ENCODE measurements at regions not wholly inside any gene's neighbourhood (a gene's known extent, or its start where the extent isn't known, plus 50 kb on each side); places are given as distances from the start of the nearest gene placed in this dataset.

DNA sequence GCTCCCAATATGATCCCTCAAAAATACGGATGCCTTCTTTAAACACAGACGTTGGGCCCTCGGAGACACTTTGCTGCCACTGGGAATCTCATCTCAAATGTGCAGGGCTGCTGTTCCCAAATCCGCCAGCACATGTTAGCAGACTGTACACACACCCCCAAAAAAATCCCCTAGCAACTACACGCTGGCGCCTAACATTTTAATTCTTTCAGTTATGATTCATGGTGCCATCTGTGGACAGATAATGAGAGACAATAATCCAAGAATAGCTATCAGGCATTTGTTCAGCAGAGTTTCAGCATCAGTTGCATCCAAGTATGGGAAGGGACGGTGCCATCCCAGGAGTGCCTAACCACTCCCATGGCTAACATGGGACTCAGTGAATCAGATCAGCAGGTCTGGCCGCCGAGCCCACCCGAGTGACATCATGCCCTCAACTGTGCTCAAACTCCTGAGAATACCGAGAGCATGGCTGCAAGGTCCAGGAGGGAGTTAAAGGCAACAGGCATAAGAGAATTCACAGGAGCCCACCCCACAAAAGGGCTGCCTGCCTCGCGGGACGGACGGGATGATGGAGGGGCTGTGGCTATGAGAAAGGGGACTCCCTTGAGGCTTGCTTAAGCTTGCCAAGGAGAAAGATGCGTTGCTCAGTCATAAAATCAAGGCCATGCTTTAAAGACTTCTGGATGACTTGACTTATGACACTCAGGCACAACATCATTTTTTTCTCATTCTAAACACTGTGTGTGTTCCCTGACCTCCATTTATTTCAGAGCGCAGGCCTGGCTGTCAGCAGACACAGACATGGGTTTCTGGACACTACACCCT, 337.0 kb downstream of the SHANK2 start:
- DNase-seq: no peak

DNA sequence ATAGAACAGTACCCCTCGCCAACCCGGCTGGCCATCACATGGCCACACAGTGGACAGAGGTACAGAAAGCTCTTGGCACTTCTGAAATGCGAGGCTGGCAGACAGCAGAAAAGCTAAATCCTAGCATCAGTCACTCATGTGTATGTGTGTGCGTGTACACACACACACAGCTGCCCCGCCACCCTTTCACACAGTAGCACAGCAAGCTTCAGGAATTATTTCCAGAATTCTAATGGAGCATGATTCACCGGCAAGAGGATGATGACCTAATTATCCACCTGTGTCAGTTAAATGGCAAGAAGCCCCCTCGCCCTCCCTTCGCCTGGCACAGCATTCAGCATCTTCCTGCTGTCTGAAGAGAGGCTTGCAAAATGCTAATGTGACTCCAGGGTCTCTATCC, 336.0 kb downstream of the SHANK2 start:
- DNase-seq: no peak

DNA sequence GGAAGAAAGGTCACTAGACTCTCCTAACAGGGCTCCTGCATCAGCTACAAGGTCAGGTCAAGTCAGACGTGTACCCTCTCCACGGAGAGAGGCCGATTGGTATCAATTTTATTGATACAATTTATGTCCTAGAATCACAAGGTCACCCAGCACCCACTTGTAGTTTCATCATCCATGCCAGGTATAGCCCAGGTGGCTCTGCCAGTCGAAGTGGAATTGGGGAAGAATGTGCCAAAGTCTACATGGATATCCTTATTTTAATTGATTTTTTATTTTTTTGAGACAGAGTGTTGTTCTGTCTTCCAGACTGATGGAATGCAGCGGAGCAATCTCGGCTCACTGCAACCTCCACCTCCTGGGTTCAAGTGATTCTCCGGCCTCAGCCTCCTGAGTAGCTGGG, 334.1 kb downstream of the SHANK2 start:
- no peak for DNase-seq

DNA sequence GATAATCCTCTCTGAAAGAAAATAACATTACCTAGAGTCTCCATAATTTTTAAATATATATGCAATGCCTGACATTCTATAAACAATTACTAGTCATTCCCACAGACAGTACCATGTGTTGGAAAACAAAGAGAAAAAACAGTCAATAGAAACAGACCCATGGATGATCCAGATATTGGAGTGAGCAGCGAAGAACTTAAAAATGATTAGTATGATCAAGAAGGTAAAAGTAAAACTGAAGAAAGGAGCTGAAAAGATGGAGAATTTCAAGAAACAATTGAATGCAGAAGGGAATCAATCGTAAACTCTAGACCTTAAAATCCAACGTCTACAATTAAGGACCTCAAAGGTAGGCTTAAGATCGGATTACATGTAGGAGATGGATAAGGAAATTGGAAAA, 330.6 kb downstream of the SHANK2 start:
- no peak for DNase-seq

DNA sequence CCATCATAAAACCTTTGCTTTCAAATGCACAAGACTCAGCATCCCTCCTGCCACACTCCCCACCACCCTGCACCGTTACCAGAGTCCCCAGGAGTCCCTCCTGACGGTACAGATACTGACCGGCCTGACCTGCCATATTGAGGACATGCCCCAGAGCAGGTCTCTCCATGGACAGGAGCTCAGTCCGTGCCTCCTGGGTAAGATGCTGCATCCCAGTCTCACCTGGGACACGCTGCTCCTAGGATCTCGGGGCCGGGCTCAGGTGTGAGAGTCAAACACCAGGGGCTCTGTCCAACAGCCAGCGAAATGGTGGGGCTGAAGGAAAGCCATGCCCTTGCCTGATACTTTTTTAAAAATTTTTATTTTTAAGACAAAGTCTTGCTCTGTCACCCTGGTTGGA, 328.3 kb downstream of the SHANK2 start:
- DNase-seq: no peak

DNA sequence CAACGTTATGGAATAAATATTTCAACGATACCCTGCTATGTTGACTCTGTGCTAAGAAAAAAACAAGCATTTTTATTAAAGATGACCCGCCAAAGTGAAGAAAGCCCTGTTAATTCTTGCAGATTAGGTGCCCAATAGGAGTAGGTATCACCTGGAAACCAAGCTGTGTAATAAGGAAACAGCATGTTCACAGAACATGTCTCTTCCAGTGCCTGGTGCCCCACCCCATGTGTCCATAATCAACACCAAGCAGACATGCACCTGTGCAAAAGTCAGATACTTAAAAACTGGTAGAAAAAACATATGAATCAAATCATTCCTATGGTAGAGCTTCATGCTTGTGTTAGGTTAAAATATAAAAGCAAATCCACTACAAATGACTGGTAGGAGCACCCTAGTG, 327.1 kb downstream of the SHANK2 start:
- DNase-seq: no peak

DNA sequence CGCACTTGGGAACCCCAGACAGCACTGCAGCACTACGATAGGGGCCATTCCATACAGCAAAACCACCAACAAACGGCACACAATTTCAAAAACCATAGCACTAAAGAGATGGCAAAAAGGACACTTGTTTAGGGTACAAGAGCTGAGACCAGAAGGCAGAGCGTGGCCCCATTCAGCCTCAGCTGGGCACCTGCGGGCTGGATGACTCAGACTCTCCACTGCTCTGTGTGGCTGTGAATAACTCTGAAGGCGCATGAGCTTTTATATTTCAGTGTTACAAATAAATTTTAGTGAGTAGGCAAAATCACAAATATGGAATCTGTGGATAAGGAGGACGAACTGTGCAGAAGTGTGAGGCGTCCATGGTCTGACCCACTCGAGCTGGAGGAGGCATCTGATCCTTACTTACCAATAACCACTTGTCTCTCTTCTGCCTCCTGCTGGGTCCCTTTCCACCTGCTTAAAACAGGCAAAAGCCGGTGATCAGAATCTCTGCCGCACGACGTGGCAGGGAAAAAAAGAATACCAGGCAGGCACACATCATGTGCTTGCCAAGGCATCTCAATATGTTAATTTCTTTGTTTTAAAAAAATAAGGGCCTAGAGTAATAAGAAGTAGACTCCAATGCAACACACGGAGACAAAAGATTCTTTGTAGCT, 325.7 kb downstream of the SHANK2 start:
- no peak for DNase-seq

DNA sequence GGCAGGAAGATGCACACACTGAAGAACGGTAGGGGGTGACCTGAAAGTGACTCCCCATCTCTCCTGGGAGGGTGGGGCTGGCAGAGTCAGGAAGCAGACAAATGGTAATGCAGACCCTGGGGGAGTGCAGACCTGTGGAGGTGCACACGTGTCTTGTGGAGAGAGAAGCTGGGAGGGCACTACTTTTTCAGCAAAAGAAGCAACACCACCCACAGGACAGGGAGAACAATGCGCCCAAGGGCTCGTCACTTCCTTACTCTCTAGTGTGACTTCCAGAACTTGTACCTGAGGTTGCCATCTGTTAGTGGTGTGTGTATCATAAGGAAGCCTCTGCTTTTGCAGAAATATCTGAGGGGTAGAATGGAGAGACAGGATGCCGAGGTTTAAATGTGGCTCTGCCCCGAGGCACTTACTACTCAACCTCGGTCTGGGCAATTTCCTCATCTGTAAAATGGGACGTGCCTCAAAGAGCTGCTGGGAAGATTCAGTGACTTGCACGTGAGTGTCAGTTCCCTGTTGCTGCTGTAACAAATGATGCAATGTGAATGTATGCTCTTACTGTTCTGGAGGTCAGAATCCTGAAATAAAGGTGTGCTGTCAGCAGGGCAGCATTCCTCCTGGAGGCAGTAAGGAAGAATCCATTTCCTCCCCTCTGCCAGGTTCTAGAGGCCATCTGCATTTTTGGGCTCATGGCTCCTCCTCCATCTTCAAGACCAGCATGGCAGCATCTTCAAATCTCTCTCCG, 323.4 kb downstream of the SHANK2 start:
- no peak for DNase-seq

DNA sequence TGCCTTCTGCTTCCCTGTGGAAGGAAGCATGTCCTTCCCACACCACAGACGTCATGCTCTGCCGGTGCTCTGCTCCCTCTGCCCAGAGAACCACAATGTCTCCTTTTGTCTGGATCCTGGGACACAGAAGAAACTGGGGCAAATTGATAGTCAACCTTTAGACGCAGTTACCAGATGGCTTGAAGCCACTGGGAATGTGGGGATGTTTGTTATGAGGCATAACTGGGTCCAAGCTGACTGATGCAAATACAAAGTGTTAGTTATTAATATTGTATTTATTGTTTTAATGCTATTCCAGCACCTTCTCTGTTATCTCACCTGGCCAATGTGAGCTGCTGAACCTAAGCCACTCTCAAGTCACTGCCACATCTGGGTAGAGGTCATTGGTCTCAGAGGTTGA, 322.2 kb downstream of the SHANK2 start:
- no peak for DNase-seq

DNA sequence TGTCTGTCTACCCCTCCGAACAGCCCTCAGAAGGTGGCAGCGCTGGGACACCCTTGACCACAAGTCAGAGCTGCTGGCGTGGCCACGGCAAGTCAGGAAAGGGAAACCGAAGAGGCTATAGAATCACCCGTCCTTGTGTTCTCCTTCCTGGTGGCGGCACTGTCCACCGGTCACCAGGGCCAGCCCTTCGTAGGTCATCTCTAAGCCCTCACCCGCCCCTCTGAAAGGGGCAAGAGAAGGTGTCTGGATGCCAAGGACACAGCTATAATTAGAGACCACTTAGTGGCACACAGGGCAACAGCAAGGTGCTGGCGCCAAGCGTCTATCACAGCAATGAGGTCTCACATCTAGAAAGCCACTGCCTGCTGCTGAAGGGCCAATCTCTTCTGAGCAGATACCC, 320.9 kb downstream of the SHANK2 start:
- no peak for DNase-seq

DNA sequence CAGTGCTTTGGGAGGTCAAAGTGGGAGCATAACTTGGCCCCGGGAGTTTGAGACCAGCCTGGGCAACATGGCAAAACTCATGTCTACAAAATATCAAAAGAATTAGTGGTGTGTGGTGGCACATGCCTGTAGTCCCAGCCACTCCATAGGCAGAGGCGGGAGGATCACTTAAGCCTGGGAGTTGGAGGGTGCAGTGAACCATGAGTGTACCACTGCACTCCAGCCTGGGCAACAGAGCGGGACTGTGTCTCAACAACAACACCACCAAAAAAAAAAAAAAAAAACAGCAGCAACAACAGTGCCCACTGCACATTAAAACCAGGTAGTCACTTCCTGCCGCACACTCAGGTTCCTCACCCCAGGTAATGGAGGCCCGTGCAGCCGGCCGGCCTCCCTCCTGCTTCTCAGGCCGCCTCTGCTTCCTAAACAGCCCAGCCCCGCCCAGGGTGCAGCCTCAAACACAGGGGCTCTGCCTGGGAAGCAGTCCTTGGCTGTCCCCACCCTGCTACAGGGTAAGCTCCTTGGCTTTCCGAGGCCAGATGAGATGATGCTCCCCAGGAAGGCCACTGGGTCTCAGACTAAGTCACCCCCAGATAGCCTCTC, 318.3 kb downstream of the SHANK2 start:
- DNase-seq: no peak

DNA sequence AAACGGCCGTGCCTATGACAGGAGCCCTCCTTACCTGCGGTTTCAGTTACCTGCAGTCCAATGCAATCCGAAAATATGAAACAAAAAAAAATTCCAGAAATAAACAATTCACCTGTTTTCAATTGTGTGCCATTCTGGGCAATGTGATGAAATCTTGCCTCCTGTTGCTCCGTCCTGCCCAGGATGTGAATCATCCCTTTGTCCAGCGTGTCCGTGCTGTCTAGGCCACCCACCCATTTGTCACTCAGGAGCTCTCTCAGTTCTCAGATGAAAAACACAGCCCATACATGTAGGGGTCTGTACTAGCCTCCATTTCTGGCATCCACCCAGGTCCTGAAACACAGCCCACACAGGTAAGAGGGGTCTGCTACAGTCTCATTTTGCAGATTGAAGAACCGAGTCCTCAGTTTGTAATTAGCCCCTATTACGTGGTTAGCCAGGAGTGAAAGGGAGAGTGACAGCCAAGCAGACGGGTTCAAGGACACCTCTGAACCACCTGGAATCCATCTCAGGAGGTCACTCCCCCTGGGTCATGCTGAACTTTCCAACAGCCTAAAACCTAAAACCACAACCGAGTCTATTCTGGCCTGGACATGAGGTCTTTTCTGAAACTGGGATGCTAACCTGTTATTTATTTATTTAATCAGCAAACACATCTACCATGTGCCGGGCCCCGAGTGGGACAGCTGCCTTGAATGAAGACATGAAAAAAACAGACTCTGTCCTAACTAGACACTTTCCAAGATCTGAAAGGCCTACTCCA, 317.2 kb downstream of the SHANK2 start:
- DNase-seq: no peak

DNA sequence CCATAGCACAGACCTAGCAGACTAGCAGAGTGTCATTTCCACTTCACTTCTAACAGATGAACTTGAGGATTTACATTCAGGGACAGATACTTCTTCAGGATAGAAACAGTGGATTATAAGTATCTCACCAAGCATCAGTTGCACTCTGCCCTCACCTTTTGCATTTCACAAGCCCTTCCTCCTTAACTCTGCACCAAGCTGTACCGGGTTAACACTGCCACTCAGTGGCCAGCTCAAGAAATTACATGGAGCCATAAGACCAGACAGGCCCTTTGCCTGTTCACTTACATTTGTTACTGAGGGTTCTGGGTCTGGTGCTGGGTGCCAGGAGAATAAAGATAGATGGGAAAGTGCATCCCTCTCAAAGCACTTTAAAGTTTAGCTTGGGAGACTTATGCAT, 309.8 kb downstream of the SHANK2 start:
- no peak for DNase-seq

DNA sequence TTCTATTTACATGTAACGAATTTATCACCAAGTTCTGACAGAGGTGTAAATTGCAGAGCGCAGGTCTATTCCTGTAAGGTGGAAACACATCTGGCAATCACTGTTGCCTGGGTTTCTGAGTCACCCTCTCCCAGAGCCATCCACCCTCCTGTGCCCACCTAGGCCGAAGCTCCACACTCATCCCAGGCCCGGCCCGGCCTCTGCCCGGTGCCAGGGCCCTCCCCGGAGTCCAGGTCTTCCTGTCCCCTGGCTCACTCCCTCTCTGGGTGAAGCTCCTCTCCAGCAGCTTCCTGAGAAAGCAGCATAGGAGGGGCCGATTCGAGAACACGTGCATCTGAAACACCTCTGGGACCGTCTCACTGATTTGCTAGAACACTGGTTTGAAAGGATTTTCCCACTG, 308.2 kb downstream of the SHANK2 start:
- no peak for DNase-seq

DNA sequence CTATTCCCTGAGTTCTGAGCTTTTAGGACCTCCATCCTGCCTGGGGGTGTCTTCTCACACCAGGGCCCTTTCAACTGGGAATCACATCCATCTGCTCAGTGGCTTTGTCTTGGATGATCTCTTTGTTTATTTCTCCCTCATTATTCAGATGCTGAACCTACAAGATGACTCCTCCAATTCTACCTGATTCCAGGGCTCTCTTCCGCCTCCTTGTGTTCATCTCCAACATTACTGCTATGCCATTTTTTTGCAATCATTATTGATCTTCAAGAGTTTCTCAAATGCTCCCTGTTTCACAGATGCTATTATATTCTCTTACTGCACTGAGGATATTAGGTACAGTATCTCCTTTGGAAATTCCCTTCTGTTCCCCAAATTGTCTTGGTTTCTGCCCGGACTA, 307.7 kb downstream of the SHANK2 start:
- DNase-seq: no peak

DNA sequence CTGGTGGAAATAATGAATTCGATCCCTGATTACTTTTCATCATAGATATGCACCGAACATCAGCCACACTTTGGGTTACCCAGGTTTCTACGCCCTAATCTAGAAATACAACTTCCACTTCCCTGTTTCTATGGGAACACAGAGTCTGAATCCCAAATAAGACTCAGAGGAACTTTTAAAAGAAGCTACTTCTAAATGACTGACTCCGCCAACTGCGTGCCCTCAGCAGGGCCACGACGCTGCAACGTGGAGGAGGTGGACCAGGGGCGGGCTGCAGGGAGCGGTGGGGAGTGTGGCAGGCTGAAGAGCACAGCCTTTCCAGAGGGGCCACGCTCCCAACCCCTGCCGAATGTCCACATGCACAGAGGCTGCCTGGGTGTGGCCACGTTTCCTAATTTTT, 304.0 kb downstream of the SHANK2 start:
- no peak for DNase-seq

DNA sequence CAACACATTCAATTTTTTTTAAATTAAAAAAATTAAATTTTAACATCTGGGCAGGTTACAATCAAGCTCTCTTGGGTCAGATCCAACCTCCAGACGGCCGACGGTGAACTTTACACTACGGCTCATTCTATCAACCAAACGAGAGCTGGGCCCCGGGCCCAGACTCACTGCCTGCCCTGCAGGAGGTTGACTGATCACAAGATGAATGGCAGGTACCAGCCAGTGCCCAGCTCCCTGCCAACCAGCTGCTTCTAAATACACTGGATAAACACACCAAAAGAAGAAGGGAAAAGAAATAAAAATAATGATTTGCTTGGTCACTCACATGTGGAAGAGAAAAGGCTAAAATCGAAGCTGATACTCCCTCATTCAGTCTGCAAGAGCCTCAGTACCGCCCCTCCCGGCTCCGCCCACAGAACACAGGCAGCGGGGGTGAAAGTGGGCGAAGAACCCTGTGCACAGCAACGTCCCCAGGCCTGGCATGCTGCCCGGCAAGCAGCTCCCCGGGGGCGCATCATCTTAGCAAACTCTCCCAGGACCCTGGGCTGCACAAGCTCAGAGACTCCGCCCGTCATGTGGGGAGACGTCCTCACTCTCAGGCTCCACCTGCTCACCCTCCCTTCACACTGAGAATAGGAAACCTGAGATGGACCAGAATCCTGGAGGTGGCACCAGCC, 303.4 kb downstream of the SHANK2 start:
- no peak for DNase-seq

DNA sequence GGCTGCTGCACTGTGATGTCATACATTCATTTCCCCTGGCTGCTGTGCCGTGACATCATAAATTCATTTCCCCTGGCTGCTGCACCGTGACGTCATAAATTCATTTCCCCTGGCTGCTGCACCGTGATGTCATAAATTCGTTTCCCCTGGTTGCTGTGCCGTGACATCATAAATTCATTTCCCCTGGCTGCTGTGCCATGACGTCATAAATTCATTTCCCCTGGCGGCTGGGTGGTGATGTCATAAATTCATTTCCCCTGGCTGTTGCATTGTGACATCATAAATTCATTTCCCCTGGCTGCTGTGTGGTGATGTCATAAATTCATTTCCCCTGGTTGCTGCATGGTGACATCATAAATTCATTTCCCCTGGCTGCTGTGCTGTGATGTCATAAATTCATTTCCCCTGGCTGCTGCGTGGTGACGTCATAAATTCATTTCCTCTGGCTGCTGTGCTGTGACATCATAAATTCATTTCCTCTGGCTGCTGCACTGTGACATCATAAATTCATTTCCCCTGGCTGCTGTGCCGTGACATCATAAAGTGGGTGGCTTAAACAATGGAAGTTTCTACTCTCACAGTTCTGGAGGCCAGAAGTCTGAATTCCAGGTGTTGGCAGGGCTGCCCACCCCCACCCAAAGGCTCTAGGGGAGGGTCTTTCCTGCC, 301.1 kb downstream of the SHANK2 start:
- no peak for DNase-seq

DNA sequence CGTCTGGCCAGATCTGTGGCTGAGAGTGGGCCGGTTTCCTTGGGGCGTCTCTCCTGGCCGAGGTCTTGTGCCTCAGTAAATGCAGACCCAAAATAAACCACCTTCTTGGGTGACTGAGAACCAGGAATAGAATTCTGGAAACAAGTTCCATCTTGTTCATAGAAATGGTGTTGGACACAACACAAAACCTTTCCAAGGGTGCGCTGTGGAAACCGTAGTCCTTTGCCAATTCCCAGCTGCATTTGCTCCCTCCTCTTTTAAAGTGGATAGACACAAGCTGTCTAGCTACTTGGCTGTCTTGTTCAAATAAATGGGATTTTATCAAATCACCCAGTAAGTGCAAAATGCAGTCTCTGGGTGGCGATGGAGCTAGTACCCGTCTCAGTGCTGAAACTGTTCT, 300.2 kb downstream of the SHANK2 start:
- no peak for DNase-seq

DNA sequence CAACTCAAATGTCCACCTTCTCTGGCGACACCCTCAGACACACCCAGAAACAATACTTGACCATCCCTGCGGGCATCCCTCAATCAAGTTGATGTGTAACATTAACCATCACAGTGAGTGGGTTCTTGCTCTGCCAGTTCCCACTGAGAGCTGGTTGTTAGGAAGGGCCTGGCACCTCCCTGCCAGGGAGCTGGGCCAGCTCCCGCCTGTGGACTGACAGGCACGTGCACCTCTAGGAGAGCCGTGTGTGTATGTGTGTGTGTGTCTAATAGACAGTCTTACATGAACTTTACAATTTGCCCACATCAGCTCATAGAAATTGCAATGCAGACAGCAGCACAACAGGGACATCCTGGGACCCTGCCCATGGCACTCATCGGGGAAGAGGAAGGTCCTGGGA, 298.7 kb downstream of the SHANK2 start:
- DNase-seq: no peak

DNA sequence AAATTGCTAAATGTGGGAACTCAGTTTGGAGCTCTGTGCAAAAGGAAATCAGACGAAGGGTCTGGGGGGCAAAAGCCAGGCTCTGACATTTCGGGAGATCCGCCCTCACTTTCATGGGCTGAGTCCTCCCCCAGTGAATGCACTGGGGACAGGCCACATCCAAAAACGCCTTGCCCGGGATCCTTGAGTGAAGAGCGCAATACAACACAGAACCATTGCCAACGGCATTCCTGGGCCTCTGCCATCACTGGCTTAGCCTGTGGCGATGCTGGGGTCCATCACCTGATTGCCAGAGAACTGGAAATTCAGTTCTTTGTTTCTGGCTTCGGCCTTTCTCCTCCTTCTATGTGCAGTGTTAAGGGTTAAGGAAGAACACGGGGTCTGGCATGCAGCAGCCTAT, 297.9 kb downstream of the SHANK2 start:
- DNase-seq: no peak
